GM12878 (cell line): ENCODE measurements at regions not wholly inside any gene's neighbourhood (a gene's known extent, or its start where the extent isn't known, plus 50 kb on each side); places are given as distances from the start of the nearest gene placed in this dataset.

ENCODE experiments used
- CEBPB ChIP-seq, 2 experiments: fragments of 150-350 bp in 1 of 2; IDR thresholded peaks; 2 replicates each; pipeline ENCODE4 v1.6.1; 2012 to 2014; ENCODE audit warnings: low read depth in 2 of 2, low read length in 2 of 2, borderline replicate concordance in 1 of 2, inconsistent platforms in 1 of 2
- CREM ChIP-seq: IDR thresholded peaks from 2 replicates; pipeline ENCODE4 v1.6.1; 2014; ENCODE audit warnings: antibody characterized with exemption, low read depth
- EP300 ChIP-seq, 2 experiments: fragments of 150-350 bp in 1 of 2; IDR thresholded peaks; 2 replicates each; pipeline ENCODE4 v1.6.1; 2011 to 2012; ENCODE audit warnings: low read depth in 2 of 2, low read length in 2 of 2, borderline replicate concordance in 1 of 2, improper control_type of control experiment in 1 of 2, inconsistent platforms in 1 of 2; ENCODE audit not compliant: control insufficient read depth in 1 of 2
- MEF2B ChIP-seq: fragments of 450-650 bp; IDR thresholded peaks from 2 replicates; pipeline ENCODE4 v1.6.1; 2018; ENCODE audit warnings: mild to moderate bottlenecking, moderate library complexity; ENCODE audit not compliant: partially characterized antibody, poor library complexity, severe bottlenecking
- POLR2A ChIP-seq: IDR thresholded peaks from 2 replicates; pipeline ENCODE4 v1.6.1; 2011; ENCODE audit warnings: low read depth, mild to moderate bottlenecking, low read length
- POLR2AphosphoS5 ChIP-seq: IDR thresholded peaks from 2 replicates; pipeline ENCODE4 v1.6.1; 2011; ENCODE audit warnings: mild to moderate bottlenecking, low read length, inconsistent platforms
- YY1 ChIP-seq: IDR thresholded peaks from 2 replicates; pipeline ENCODE4 v1.6.1; 2011; ENCODE audit warnings: low read depth, mild to moderate bottlenecking, low read length
- ZNF592 ChIP-seq: fragments of 450-650 bp; IDR thresholded peaks from 2 replicates; pipeline ENCODE4 v1.6.1; 2017; ENCODE audit warnings: mild to moderate bottlenecking, moderate library complexity
- TF ChIP-seq, protein P1 (sequence below): fragments of 450-650 bp; IDR thresholded peaks from 2 replicates; pipeline ENCODE4 v1.6.1; 2017; ENCODE audit warnings: antibody characterized with exemption, mild to moderate bottlenecking, moderate library complexity

GRCh38 chr18:78812067-78812466, 167.6 kb upstream of the SALL3 start:
- no peak for TF ChIP-seq CREM
- TF ChIP-seq CEBPB (IDR thresholded peaks at IDR 0.05; ENCODE audit: borderline replicate concordance in 1 of 2, low read depth in 2 of 2, low read length in 2 of 2) = no peak
- TF ChIP-seq, protein P1, sequence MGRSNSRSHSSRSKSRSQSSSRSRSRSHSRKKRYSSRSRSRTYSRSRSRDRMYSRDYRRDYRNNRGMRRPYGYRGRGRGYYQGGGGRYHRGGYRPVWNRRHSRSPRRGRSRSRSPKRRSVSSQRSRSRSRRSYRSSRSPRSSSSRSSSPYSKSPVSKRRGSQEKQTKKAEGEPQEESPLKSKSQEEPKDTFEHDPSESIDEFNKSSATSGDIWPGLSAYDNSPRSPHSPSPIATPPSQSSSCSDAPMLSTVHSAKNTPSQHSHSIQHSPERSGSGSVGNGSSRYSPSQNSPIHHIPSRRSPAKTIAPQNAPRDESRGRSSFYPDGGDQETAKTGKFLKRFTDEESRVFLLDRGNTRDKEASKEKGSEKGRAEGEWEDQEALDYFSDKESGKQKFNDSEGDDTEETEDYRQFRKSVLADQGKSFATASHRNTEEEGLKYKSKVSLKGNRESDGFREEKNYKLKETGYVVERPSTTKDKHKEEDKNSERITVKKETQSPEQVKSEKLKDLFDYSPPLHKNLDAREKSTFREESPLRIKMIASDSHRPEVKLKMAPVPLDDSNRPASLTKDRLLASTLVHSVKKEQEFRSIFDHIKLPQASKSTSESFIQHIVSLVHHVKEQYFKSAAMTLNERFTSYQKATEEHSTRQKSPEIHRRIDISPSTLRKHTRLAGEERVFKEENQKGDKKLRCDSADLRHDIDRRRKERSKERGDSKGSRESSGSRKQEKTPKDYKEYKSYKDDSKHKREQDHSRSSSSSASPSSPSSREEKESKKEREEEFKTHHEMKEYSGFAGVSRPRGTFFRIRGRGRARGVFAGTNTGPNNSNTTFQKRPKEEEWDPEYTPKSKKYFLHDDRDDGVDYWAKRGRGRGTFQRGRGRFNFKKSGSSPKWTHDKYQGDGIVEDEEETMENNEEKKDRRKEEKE = no peak
- TF ChIP-seq YY1 = no peak
- TF ChIP-seq POLR2AphosphoS5 = no peak
- no peak for TF ChIP-seq ZNF592
- no peak for TF ChIP-seq MEF2B
- TF ChIP-seq POLR2A = no peak
- no peak for TF ChIP-seq EP300 (IDR thresholded peaks at IDR 0.05; ENCODE audit: borderline replicate concordance in 1 of 2, control insufficient read depth in 1 of 2, low read depth in 2 of 2, low read length in 2 of 2)
